Heart left ventricle (tissue), 16 donors: ENCODE measurements at regions not wholly inside any gene's neighbourhood (a gene's known extent, or its start where the extent isn't known, plus 50 kb on each side); places are given as distances from the start of the nearest gene placed in this dataset.

ENCODE experiments used
- ATAC-seq, 4 donors: fragments of 200-7000 bp; cut with Tn5 transposase; one replicate each; pipeline ENCODE4 v1.9.1; 2020 to 2022; ENCODE audit warnings: moderate library complexity in 4 of 4, mild to moderate bottlenecking in 3 of 4, moderate number of reproducible peaks in 1 of 4
- DNase-seq, 5 donors: peaks; one replicate each; pipeline ENCODE4 v3.0.0-alpha.2; 2020
- H3K27ac ChIP-seq, 12 donors: fragments of 200-600 bp; sonication (generic) in 4 of 12; one replicate each; pipeline versions ENCODE4 v1.5.0 to v1.8.0; 2016 to 2022; ENCODE audit warnings: mild to moderate bottlenecking in 2 of 12
- H3K27me3 ChIP-seq, 9 donors: fragments of 200-600 bp; sonication (generic) in 2 of 9; one replicate each; pipeline versions ENCODE4 v1.5.1 to v1.8.0; 2016 to 2022; ENCODE audit warnings: mild to moderate bottlenecking in 3 of 9
- H3K36me3 ChIP-seq, 9 donors: fragments of 200-600 bp; sonication (generic) in 2 of 9; one replicate each; pipeline versions ENCODE4 v1.5.0 to v1.8.0; 2018 to 2022; ENCODE audit warnings: mild to moderate bottlenecking in 2 of 9
- H3K4me1 ChIP-seq, 12 donors: fragments of 200-600 bp; sonication (generic) in 4 of 12; one replicate each; pipeline versions ENCODE4 v1.5.0 to v1.8.0; 2016 to 2022; ENCODE audit warnings: mild to moderate bottlenecking in 3 of 12
- H3K4me3 ChIP-seq, 12 donors: fragments of 200-600 bp; sonication (generic) in 4 of 12; one replicate each; pipeline versions ENCODE4 v1.5.0 to v1.8.0; 2017 to 2022; ENCODE audit warnings: mild to moderate bottlenecking in 9 of 12, moderate library complexity in 4 of 12
- H3K9me3 ChIP-seq, 12 donors: fragments of 200-600 bp; sonication (generic) in 4 of 12; one replicate each; pipeline versions ENCODE4 v1.5.0 to v1.8.0; 2016 to 2022; ENCODE audit warnings: mild to moderate bottlenecking in 1 of 12
- POLR2A ChIP-seq, 2 donors: fragments of 450-650 bp; IDR thresholded peaks; one replicate each; pipeline ENCODE4 v1.6.1; 2017; ENCODE audit warnings: antibody characterized with exemption in 2 of 2, mild to moderate bottlenecking in 2 of 2, moderate library complexity in 2 of 2
- WGBS, 4 donors: extraction: QIAGEN DNeasy Blood & Tissue Kit in 2 of 4; methylation state at CpG; one replicate each; pipeline versions ENCODE4 v1.1.5 to v1.1.7; 2013 to 2018; 5-methylcytosine and 5-hydroxymethylcytosine counted together
- intact Hi-C, 10 donors: fragments of 100-400 bp; cut with DNase I; formaldehyde crosslinking; loops; one replicate each; pipeline versions ENCODE4 v1.11.1 to v1.14.2; 2022
- TF ChIP-seq, protein P1 (sequence below), 12 donors: fragments of 200-600 bp; sonication (generic) in 4 of 12; IDR thresholded peaks; one replicate each; pipeline versions ENCODE4 v1.5.0 to v1.8.0; 2018 to 2022; ENCODE audit warnings: antibody characterized with exemption in 12 of 12, mild to moderate bottlenecking in 5 of 12
- donor health status: ischemic (EF 13 %, LVEDD 7.1; RV severe dilation, severe dysfunction).
- donor health status: healthy with polysubstance abuse.
- donor health status: DM: no; HTN: yes; CAD: no.
- donor health status: DM: no; HTN: no; CAD: no.
- donor health status: ischemic (EF 25% LVEDD 6.9; RV normal size, moderate dysfunction).
- donor health status: ischemic (EF 25% LVEDD 5.7; RV mildly dilated, moderate dysfunction).
- donor health status: healthy.
- donor health status: DM: yes; HTN: yes; CAD: no.
- donor health status: ischemic (EF 35%, LVEDD 5.7; RV mildly dilated, moderate dysfunction).
- donor health status: nonischemic (EF 11% LVEDD 7.7; RV severe dilation, severe dysfunction).
- donor health status: DM: yes; HTN: yes; CAD: no.
- donor health status: PGD.
- donor health status: ischemic (EF 29% LVEDD 5.4; RV normal size, mild dysfunction).
- donor health status: nonischemic (EF 23%, LVEDD 6.1; RV moderate dilation, normal function).

DNA sequence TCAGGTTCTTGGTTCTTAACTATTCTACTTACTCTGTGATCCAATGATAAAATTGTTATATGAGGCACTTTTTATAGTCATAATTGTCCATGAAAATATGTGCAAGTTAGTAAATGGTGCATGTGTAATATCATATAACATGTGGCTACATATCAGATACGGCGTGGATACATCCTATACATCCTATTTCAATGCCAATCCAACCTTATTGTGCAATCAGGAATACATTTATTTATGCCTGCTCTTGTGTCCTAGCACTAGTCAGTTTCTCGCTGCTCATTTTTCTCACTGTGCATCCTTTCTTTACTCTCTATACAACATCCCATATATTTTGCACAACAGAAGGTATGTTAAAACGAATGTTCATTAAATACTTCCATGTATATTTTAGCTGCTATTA, 1141.1 kb downstream of the FAT4 start:
- no peak overlapping the region for H3K4me3 ChIP-seq
- no peaks in the 10 kb centered on the region for H3K36me3 ChIP-seq
- ATAC-seq (no peak), DNase-seq (no peak)
- no peaks in the 10 kb centered on the region for H3K4me1 ChIP-seq
- no peaks in the 10 kb centered on the region for H3K27me3 ChIP-seq
- 79 to 91% (median 85%) methylated on average over 4 of the region's 4 CpGs for WGBS, 4 donors
- H3K9me3 ChIP-seq = peaks cover 0 to 3% (median 0%) of the 10 kb centered on the region in 12 donors
- H3K27ac ChIP-seq = no peak overlapping the region
- TF ChIP-seq, protein P1, sequence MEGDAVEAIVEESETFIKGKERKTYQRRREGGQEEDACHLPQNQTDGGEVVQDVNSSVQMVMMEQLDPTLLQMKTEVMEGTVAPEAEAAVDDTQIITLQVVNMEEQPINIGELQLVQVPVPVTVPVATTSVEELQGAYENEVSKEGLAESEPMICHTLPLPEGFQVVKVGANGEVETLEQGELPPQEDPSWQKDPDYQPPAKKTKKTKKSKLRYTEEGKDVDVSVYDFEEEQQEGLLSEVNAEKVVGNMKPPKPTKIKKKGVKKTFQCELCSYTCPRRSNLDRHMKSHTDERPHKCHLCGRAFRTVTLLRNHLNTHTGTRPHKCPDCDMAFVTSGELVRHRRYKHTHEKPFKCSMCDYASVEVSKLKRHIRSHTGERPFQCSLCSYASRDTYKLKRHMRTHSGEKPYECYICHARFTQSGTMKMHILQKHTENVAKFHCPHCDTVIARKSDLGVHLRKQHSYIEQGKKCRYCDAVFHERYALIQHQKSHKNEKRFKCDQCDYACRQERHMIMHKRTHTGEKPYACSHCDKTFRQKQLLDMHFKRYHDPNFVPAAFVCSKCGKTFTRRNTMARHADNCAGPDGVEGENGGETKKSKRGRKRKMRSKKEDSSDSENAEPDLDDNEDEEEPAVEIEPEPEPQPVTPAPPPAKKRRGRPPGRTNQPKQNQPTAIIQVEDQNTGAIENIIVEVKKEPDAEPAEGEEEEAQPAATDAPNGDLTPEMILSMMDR (IDR thresholded peaks at IDR 0.05) = no peak
- TF ChIP-seq POLR2A (IDR thresholded peaks at IDR 0.05) = no peak
- intact Hi-C loops = no loop called here

- TF ChIP-seq POLR2A (IDR thresholded peaks at IDR 0.05) = no peak
- TF ChIP-seq, protein P1 (IDR thresholded peaks at IDR 0.05) = no peak
- ATAC-seq (no peak), DNase-seq (no peak)
- Histone ChIP-seq H3K4me1 (no peaks in the 10 kb centered on the region), H3K36me3 (no peaks in the 10 kb centered on the region), H3K27me3 (no peaks in the 10 kb centered on the region), H3K27ac (no peak overlapping the region), H3K9me3 (no peaks in the 10 kb centered on the region), H3K4me3 (no peak overlapping the region)
- WGBS, 4 donors = 69 to 87% (median 81%) methylated on average over 1 of the region's 1 CpG
- intact Hi-C loops = no loop called here
Measured at GRCh38 chr4:126458993-126459392, 1144.2 kb downstream of the FAT4 start.

GRCh38 chr4:126465341-126465740, 1150.6 kb downstream of the FAT4 start:
- intact Hi-C loops = no loop called here
- no peak for DNase-seq
- Histone ChIP-seq H3K27me3 (no peaks in the 10 kb centered on the region), H3K9me3 (peaks cover 0 to 14% (median 0%) of the 10 kb centered on the region in 12 donors), H3K4me3 (no peak overlapping the region), H3K36me3 (no peaks in the 10 kb centered on the region), H3K4me1 (no peaks in the 10 kb centered on the region), H3K27ac (no peak overlapping the region)
- TF ChIP-seq, protein P1 (IDR thresholded peaks at IDR 0.05) = no peak
- TF ChIP-seq POLR2A (IDR thresholded peaks at IDR 0.05) = no peak
- WGBS, 4 donors = 66 to 81% (median 78%) methylated on average over 1 of the region's 1 CpG
- ATAC-seq = no peak

DNA sequence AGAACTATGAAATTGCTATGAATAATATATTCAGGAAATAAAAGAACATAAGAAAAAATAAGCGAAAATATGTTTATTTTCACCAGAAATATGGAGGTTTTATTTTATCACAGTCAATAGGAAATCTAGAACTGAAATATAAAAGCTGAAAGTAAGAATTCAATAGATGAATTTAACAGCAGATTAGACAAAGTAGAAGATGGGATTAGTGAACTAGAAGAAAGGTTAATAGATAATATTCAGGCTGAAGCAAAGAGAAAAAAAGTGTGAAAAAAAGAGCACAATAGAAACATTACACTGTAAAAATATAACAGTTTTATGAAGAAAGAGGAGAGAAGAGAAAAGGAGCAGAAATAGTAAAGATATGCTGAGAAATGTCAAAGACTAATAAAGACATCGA, 1152.1 kb downstream of the FAT4 start:
- H3K27ac ChIP-seq = no peak overlapping the region
- H3K4me1 ChIP-seq = no peaks in the 10 kb centered on the region
- no peaks in the 10 kb centered on the region for H3K27me3 ChIP-seq
- ATAC-seq (no peak), DNase-seq (no peak)
- H3K36me3 ChIP-seq = no peaks in the 10 kb centered on the region
- no peak for TF ChIP-seq POLR2A (IDR thresholded peaks at IDR 0.05)
- TF ChIP-seq, protein P1 (IDR thresholded peaks at IDR 0.05) = no peak
- H3K4me3 ChIP-seq = no peak overlapping the region
- intact Hi-C loops = no loop called here
- peaks cover 0 to 14% (median 0%) of the 10 kb centered on the region in 12 donors for H3K9me3 ChIP-seq
- WGBS, 4 donors = 89 to 97% (median 94%) methylated on average over 2 of the region's 2 CpGs
